ENCODE measurements at regions not wholly inside any gene's neighbourhood (a gene's known extent, or its start where the extent isn't known, plus 50 kb on each side); places are given as distances from the start of the nearest gene placed in this dataset.

GRCh38 chr13:88339271-88339741 is 668.1 kb downstream of the SLITRK5 start:
- no peak for ATAC-seq (replicated peaks in 1 of 2)

DNA sequence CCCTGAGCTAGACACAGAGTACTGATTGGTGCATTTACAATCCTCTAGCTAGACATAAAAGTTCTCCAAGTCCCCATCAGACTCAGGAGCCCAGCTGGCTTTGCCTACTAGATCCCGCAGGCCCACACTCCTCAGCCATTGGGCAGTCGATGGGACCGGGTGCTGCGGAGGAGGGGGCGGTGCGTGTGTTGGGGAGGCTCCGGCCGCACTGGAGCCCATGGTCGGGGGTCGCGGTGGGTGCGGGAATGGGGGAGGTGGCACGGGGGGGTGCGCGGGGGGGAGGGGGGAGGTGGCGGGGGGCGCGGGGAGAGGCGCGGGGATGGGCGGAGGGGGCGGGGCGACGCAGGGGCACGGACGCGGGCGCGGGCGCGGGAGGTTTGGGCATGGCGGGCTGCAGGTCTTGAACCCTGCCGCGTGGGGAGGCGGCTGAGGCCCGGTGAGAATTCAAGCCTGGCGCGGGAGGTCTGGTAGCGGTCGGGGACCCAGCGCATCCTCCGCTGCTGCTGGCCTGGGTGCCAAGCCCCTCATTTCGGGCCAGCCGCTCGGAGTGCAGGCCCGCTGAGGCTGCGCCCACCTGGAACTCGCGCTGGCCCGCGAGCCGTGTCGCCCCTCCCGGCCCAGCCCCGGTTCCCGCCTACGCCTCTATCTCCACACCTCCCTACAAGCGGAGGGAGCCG is 674.1 kb downstream of the SLITRK5 start:
- Mint-ChIP-seq H3K36me3 (ENCODE audit: insufficient read depth in 2 of 2) (peaks cover 8 to 9% of the 10 kb centered on the region in 2 donors), H3K27me3 (ENCODE audit: low read depth) (no peaks in the 10 kb centered on the region), H3K4me3 (no peak overlapping the region), H3K4me1 (ENCODE audit: low read depth) (no peaks in the 10 kb centered on the region), H3K27ac (no peak overlapping the region), H3K9me3 (peaks cover 8 to 13% of the 10 kb centered on the region in 2 donors)
- ATAC-seq (replicated peaks in 1 of 2) (no peak), DNase-seq (no peak)

More at GRCh38 chr13:88339271-88339741, 668.1 kb downstream of the SLITRK5 start:
- Mint-ChIP-seq H3K36me3 (ENCODE audit: insufficient read depth in 2 of 2) (peaks cover under 1 to 1% of the 10 kb centered on the region in 2 donors), H3K4me3 (no peak overlapping the region), H3K9me3 (peaks cover 3 to 10% of the 10 kb centered on the region in 2 donors), H3K4me1 (ENCODE audit: low read depth) (no peaks in the 10 kb centered on the region), H3K27me3 (ENCODE audit: low read depth) (no peaks in the 10 kb centered on the region), H3K27ac (no peak overlapping the region)
- DNase-seq, result no peak

GRCh38 chr13:88360761-88361160 is 689.6 kb downstream of the SLITRK5 start:
- Mint-ChIP-seq H3K4me3 (no peak overlapping the region), H3K9me3 (peaks cover 3 to 9% of the 10 kb centered on the region in 2 donors), H3K27me3 (ENCODE audit: low read depth) (no peaks in the 10 kb centered on the region), H3K36me3 (ENCODE audit: insufficient read depth in 2 of 2) (peaks cover 0 to 2% of the 10 kb centered on the region in 2 donors), H3K27ac (no peak overlapping the region), H3K4me1 (ENCODE audit: low read depth) (no peaks in the 10 kb centered on the region)
- DNase-seq (no peak), ATAC-seq (replicated peaks in 1 of 2) (no peak)

- ATAC-seq (replicated peaks in 1 of 2) (no peak), DNase-seq (no peak)
- H3K4me1 Mint-ChIP-seq (ENCODE audit: low read depth), result no peaks in the 10 kb centered on the region
- no peak overlapping the region for H3K4me3 Mint-ChIP-seq
- no peaks in the 10 kb centered on the region for H3K9me3 Mint-ChIP-seq
- H3K27me3 Mint-ChIP-seq (ENCODE audit: low read depth), result no peaks in the 10 kb centered on the region
- no peak overlapping the region for H3K27ac Mint-ChIP-seq
- H3K36me3 Mint-ChIP-seq (ENCODE audit: insufficient read depth in 2 of 2), result no peaks in the 10 kb centered on the region
Measured at GRCh38 chr13:88369866-88370265, 698.7 kb downstream of the SLITRK5 start.

GRCh38 chr13:88376760-88377388 is 705.7 kb downstream of the SLITRK5 start:
- H3K4me1 Mint-ChIP-seq (ENCODE audit: low read depth), result no peaks in the 10 kb centered on the region
- DNase-seq (no peak), ATAC-seq (replicated peaks in 1 of 2) (no peak)
- H3K36me3 Mint-ChIP-seq (ENCODE audit: insufficient read depth in 2 of 2), result no peaks in the 10 kb centered on the region
- H3K27ac Mint-ChIP-seq, result no peak overlapping the region
- no peak overlapping the region for H3K4me3 Mint-ChIP-seq
- peaks cover 3 to 6% of the 10 kb centered on the region in 2 donors for H3K9me3 Mint-ChIP-seq
- H3K27me3 Mint-ChIP-seq (ENCODE audit: low read depth), result no peaks in the 10 kb centered on the region

- no peak overlapping the region for H3K4me3 Mint-ChIP-seq
- H3K4me1 Mint-ChIP-seq (ENCODE audit: low read depth), result no peaks in the 10 kb centered on the region
- no peak for DNase-seq
- no peaks in the 10 kb centered on the region for H3K27me3 Mint-ChIP-seq (ENCODE audit: low read depth)
- peak overlapping the region; percentile 54 for H3K27ac Mint-ChIP-seq
- H3K36me3 Mint-ChIP-seq (ENCODE audit: insufficient read depth in 2 of 2), result no peaks in the 10 kb centered on the region
- H3K9me3 Mint-ChIP-seq, result peaks cover 3 to 6% of the 10 kb centered on the region in 2 donors
- ATAC-seq (replicated peaks in 1 of 2), result no peak
Measured at GRCh38 chr13:88377852-88378251, 706.7 kb downstream of the SLITRK5 start.

DNA sequence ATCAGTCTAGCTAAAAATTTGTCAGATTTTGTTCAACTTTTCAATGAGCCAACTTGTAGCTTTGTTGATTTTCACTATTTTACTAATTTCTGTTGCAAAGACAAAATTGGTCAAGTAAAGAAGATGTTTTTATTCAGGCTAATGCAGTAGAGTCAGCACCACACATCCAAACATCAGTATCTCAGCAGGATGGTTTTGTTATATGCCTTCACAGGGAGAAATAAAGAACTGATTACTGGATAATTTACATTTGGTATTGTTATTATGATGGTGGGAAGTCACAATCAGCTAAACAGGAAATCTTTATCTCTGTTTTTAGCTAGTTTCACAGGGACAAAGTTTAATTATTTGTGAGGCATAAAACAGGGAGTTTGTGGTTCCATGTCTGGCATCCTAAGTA is 713.4 kb downstream of the SLITRK5 start:
- Mint-ChIP-seq H3K36me3 (ENCODE audit: insufficient read depth in 2 of 2) (no peaks in the 10 kb centered on the region), H3K4me1 (ENCODE audit: low read depth) (no peaks in the 10 kb centered on the region), H3K27ac (no peak overlapping the region), H3K9me3 (peaks cover 7 to 8% of the 10 kb centered on the region in 2 donors), H3K4me3 (no peak overlapping the region), H3K27me3 (ENCODE audit: low read depth) (no peaks in the 10 kb centered on the region)
- ATAC-seq (replicated peaks in 1 of 2), result no peak
- DNase-seq, result no peak

DNA sequence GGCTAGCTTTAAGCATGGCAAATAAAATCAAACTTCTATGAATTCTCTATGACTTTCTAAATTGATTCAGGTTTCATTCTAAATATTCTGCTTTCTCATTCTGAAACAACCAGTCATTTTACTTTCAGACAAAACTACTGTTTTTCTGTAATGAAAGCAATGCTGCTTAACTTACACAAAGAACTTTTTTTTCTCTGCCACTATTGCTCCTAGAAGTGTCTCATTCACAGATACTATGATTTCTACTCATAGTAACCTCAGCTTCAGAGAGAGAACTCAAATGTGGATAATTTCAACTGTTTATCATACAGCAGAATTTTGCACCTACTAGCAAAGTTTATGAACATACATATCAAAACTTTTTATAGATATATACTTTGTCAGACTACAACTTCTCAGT is 724.6 kb downstream of the SLITRK5 start:
- Mint-ChIP-seq H3K36me3 (ENCODE audit: insufficient read depth in 2 of 2) (no peaks in the 10 kb centered on the region), H3K27me3 (ENCODE audit: low read depth) (no peaks in the 10 kb centered on the region), H3K4me1 (ENCODE audit: low read depth) (no peaks in the 10 kb centered on the region), H3K27ac (no peak overlapping the region), H3K9me3 (peaks cover 2 to 5% of the 10 kb centered on the region in 2 donors), H3K4me3 (no peak overlapping the region)
- DNase-seq (no peak), ATAC-seq (replicated peaks in 1 of 2) (peak in 1 of 2 donors; percentile 42)

GRCh38 chr13:88411696-88412095 is 740.5 kb downstream of the SLITRK5 start:
- no peaks in the 10 kb centered on the region for H3K4me1 Mint-ChIP-seq (ENCODE audit: low read depth)
- no peak for ATAC-seq (replicated peaks in 1 of 2)
- no peaks in the 10 kb centered on the region for H3K27me3 Mint-ChIP-seq (ENCODE audit: low read depth)
- H3K36me3 Mint-ChIP-seq (ENCODE audit: insufficient read depth in 2 of 2), result no peaks in the 10 kb centered on the region
- H3K4me3 Mint-ChIP-seq, result no peak overlapping the region
- DNase-seq, result no peak
- H3K9me3 Mint-ChIP-seq, result peaks cover 2 to 8% of the 10 kb centered on the region in 2 donors
- H3K27ac Mint-ChIP-seq, result no peak overlapping the region

- no peak overlapping the region for H3K27ac Mint-ChIP-seq
- H3K4me1 Mint-ChIP-seq (ENCODE audit: low read depth), result no peaks in the 10 kb centered on the region
- H3K36me3 Mint-ChIP-seq (ENCODE audit: insufficient read depth in 2 of 2), result peaks cover 0 to 3% of the 10 kb centered on the region in 2 donors
- DNase-seq, result no peak
- no peak for ATAC-seq (replicated peaks in 1 of 2)
- H3K9me3 Mint-ChIP-seq, result peaks cover under 1 to 3% of the 10 kb centered on the region in 2 donors
- no peaks in the 10 kb centered on the region for H3K27me3 Mint-ChIP-seq (ENCODE audit: low read depth)
- H3K4me3 Mint-ChIP-seq, result no peak overlapping the region
Measured at GRCh38 chr13:88417801-88418200, 746.6 kb downstream of the SLITRK5 start.

GRCh38 chr13:88424463-88424862 is 753.3 kb downstream of the SLITRK5 start:
- DNase-seq, result no peak
- Mint-ChIP-seq H3K27ac (no peak overlapping the region), H3K4me1 (ENCODE audit: low read depth) (no peaks in the 10 kb centered on the region), H3K36me3 (ENCODE audit: insufficient read depth in 2 of 2) (no peaks in the 10 kb centered on the region), H3K9me3 (peaks cover 2 to 5% of the 10 kb centered on the region in 2 donors), H3K4me3 (no peak overlapping the region), H3K27me3 (ENCODE audit: low read depth) (no peaks in the 10 kb centered on the region)
- no peak for ATAC-seq (replicated peaks in 1 of 2)

- DNase-seq (no peak), ATAC-seq (replicated peaks in 1 of 2) (no peak)
- Mint-ChIP-seq H3K4me3 (no peak overlapping the region), H3K27me3 (ENCODE audit: low read depth) (no peaks in the 10 kb centered on the region), H3K36me3 (ENCODE audit: insufficient read depth in 2 of 2) (no peaks in the 10 kb centered on the region), H3K9me3 (peaks cover 2 to 5% of the 10 kb centered on the region in 2 donors), H3K4me1 (ENCODE audit: low read depth) (no peaks in the 10 kb centered on the region), H3K27ac (no peak overlapping the region)
Measured at GRCh38 chr13:88426661-88427060, 755.5 kb downstream of the SLITRK5 start.

DNA sequence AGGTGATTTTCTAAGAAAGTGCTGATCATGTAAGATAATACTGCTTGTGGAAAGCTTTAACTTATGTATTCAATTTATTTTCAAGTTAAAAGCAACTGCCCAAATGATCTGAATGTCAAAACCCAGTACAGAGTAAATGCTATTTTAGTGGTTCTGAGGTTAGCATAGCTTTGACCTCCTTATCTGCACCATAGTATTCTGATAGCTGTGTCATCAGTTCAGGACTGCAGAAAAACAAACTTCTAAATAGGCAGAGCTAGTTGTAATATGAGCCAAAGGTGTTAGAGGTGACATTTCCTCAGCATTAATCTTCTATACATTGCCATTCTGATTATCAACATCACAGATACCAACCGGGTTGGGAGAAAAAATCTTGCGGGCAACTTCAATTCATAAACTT is 758.7 kb downstream of the SLITRK5 start:
- ATAC-seq (replicated peaks in 1 of 2), result no peak

More for the DNA sequence above, 758.7 kb downstream of the SLITRK5 start:
- Mint-ChIP-seq H3K36me3 (ENCODE audit: insufficient read depth in 2 of 2) (no peaks in the 10 kb centered on the region), H3K27me3 (ENCODE audit: low read depth) (no peaks in the 10 kb centered on the region), H3K27ac (no peak overlapping the region), H3K4me3 (no peak overlapping the region), H3K4me1 (ENCODE audit: low read depth) (no peaks in the 10 kb centered on the region), H3K9me3 (peaks cover 5 to 9% of the 10 kb centered on the region in 2 donors)
- no peak for DNase-seq
